ENCODE measurements at regions not wholly inside any gene's neighbourhood (a gene's known extent, or its start where the extent isn't known, plus 50 kb on each side); places are given as distances from the start of the nearest gene placed in this dataset.

DNA sequence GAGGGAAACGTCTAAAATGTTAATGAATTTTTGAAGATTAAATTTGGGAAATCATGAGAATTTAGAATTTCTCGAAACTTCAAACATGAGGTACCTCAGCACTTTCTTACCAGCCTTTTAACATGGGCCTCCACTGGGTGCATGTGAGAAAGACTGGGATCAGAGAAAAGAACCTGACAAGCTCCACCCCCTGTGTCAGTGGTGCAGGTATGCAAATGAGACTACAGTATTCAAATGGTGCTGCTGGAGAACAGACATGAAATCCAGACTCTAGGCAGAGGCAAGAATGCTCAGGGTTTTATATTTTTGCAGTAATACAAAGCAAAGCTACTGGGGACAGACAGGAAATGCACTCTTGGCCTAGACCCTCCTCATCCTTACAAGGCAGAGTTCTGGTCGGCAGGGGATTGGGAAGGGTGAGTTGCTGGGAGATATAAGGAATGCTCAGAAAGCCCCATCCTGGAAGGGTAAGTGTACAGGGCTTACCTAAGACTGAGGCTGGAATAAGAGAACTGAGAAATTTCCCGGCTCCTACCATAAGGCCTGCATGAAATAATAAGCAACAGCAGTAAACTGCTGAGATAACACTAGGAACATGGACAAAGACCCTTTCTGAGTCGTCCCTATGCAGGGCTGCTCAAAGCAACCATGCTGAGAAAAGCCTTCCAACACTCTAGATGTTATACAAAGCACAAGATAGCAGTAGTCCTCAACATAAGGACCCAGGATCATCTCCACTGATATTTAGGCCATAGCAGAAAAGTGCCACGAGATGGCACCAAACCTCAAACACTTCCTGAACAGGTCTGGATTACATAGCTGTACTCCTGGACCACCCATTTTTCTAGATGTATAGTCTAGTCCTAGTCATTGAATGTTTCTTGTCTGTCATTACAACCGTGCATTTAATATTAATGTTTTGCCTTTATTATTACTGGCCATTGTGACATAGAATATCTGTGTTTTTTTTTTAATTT, 260.8 kb downstream of the RASSF9 start:
- ChIA-PET POLR2A (ENCODE audit: unreplicated experiment) (interaction anchor here (0.5 kb wide), 1 partner anchor 127 kb away, joined by 3 read pairs; no protein-coding TSS in a partner anchor), CTCF (interaction anchor here (0.6 to 2.6 kb wide), 4 partner anchors 57 to 297 kb away, joined by 3 to 10 read pairs (median 4); no protein-coding TSS in a partner anchor)
- Histone ChIP-seq H3K4me1 (replicated peaks; ENCODE audit: insufficient read depth) (no peaks in the 10 kb centered on the region), H3K27ac (no peak overlapping the region), H3K4me3 (no peak overlapping the region), H3K36me3 (ENCODE audit: low read depth) (no peaks in the 10 kb centered on the region), H3K27me3 (ENCODE audit: insufficient read depth, low read depth) (no peaks in the 10 kb centered on the region), H3K79me2 (ENCODE audit: low read depth) (no peaks in the 10 kb centered on the region), H2AFZ (no peak overlapping the region), H4K20me1 (ENCODE audit: insufficient read depth) (no peaks in the 10 kb centered on the region), H3K9me3 (ENCODE audit: insufficient read depth, low read depth) (no peaks in the 10 kb centered on the region), H3F3A (ENCODE audit: insufficient read depth, low read depth) (no peaks in the 10 kb centered on the region), H3K4me2 (no peak overlapping the region), H3K9me2 (ENCODE audit: insufficient read depth) (no peaks in the 10 kb centered on the region)
- intact Hi-C loops (cut with micrococcal nuclease; ENCODE audit: unreplicated experiment) = loop anchor here (1.0 to 5.0 kb wide), 2 partner anchors 93 to 292 kb away; no protein-coding TSS in a partner anchor
- BruUV-seq (replicated peaks) = no TSS peak
- no peak for TF ChIP-seq EZH2 (IDR thresholded peaks at IDR 0.05; ENCODE audit: low read depth)
- TF ChIP-seq, protein P1, sequence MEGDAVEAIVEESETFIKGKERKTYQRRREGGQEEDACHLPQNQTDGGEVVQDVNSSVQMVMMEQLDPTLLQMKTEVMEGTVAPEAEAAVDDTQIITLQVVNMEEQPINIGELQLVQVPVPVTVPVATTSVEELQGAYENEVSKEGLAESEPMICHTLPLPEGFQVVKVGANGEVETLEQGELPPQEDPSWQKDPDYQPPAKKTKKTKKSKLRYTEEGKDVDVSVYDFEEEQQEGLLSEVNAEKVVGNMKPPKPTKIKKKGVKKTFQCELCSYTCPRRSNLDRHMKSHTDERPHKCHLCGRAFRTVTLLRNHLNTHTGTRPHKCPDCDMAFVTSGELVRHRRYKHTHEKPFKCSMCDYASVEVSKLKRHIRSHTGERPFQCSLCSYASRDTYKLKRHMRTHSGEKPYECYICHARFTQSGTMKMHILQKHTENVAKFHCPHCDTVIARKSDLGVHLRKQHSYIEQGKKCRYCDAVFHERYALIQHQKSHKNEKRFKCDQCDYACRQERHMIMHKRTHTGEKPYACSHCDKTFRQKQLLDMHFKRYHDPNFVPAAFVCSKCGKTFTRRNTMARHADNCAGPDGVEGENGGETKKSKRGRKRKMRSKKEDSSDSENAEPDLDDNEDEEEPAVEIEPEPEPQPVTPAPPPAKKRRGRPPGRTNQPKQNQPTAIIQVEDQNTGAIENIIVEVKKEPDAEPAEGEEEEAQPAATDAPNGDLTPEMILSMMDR (conservative IDR thresholded peaks at IDR 0.05) = peak; percentile 74
- DNase-seq = peak; percentile 33 to 40

DNA sequence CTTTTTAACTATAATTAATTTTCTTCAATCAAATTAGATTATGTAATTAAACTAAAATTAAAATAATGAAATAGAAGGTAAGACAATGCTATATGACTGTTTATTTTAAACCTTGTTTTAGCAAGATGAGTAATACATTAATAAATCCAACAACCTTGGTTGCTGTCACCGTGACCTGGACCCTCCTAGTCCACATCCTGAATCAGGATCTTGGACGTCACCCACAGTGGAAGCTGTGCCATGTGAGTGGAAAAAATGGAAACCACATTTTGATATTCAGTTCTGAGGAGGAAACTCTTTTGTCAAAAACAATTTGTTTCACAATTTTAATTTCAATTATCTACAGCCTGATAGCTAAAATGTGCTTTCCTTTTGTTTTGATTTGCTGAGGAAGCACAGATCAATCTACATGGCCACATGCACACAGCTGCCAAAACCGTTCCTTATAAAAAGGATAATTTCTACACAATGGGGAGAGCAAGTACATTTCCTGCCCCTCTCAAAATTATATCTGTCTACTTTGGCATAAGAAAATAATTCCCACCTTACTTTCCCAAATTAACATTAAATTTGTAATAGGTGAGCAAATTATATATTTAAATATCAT, 255.5 kb downstream of the RASSF9 start:
- Histone ChIP-seq H3K4me1 (replicated peaks; ENCODE audit: insufficient read depth) (no peaks in the 10 kb centered on the region), H4K20me1 (ENCODE audit: insufficient read depth) (no peaks in the 10 kb centered on the region), H3F3A (ENCODE audit: insufficient read depth, low read depth) (no peaks in the 10 kb centered on the region), H3K4me3 (no peak overlapping the region), H3K9me3 (ENCODE audit: insufficient read depth, low read depth) (no peaks in the 10 kb centered on the region), H3K4me2 (no peak overlapping the region), H3K27me3 (ENCODE audit: insufficient read depth, low read depth) (no peaks in the 10 kb centered on the region), H3K36me3 (ENCODE audit: low read depth) (no peaks in the 10 kb centered on the region), H2AFZ (no peak overlapping the region), H3K79me2 (ENCODE audit: low read depth) (no peaks in the 10 kb centered on the region), H3K9me2 (ENCODE audit: insufficient read depth) (no peaks in the 10 kb centered on the region), H3K27ac (no peak overlapping the region)
- intact Hi-C loops (cut with micrococcal nuclease; ENCODE audit: unreplicated experiment) = no loop called here
- ChIA-PET CTCF (no interaction called here), POLR2A (ENCODE audit: unreplicated experiment) (no interaction called here)
- BruUV-seq (replicated peaks) = no TSS peak
- DNase-seq = no peak
- TF ChIP-seq EZH2 (IDR thresholded peaks at IDR 0.05; ENCODE audit: low read depth) = no peak
- TF ChIP-seq, protein P1 (conservative IDR thresholded peaks at IDR 0.05) = no peak

DNA sequence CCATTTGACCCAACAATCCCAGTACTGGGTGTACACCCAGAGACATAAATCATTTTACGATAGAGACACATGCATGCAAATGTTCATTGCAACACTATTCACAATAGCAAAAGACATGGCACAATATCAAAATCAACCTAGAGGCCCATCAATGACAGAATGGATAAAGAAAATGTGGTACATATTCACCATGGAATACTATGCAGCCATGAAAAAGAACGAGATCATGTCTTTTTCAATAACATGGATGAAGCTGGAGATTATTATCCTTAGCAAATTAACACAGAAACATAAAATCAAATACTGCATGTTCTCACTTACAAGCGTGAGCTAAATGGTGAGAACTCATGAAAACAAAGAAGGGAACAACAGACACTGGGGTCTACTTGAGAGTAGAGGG, 249.1 kb downstream of the RASSF9 start:
- DNase-seq = no peak
- TF ChIP-seq, protein P1 (conservative IDR thresholded peaks at IDR 0.05) = no peak
- TF ChIP-seq EZH2 (IDR thresholded peaks at IDR 0.05; ENCODE audit: low read depth) = no peak
- POLR2A ChIA-PET (ENCODE audit: unreplicated experiment) = no interaction called here
- Histone ChIP-seq H3K9me3 (ENCODE audit: insufficient read depth, low read depth) (no peaks in the 10 kb centered on the region), H3K4me2 (no peak overlapping the region), H3K4me3 (no peak overlapping the region), H2AFZ (no peak overlapping the region), H3K4me1 (replicated peaks; ENCODE audit: insufficient read depth) (no peaks in the 10 kb centered on the region), H3K36me3 (ENCODE audit: low read depth) (no peaks in the 10 kb centered on the region), H3K27ac (no peak overlapping the region), H4K20me1 (ENCODE audit: insufficient read depth) (no peaks in the 10 kb centered on the region), H3K9me2 (ENCODE audit: insufficient read depth) (no peaks in the 10 kb centered on the region), H3F3A (ENCODE audit: insufficient read depth, low read depth) (no peaks in the 10 kb centered on the region), H3K27me3 (ENCODE audit: insufficient read depth, low read depth) (no peaks in the 10 kb centered on the region), H3K79me2 (ENCODE audit: low read depth) (no peaks in the 10 kb centered on the region)
- no TSS peak for BruUV-seq (replicated peaks)
- intact Hi-C loops (cut with micrococcal nuclease; ENCODE audit: unreplicated experiment) = no loop called here
- CTCF ChIA-PET = no interaction called here

Measured in PC-9 (cell line).